HCT116 (cell line): ENCODE measurements at regions not wholly inside any gene's neighbourhood (a gene's known extent, or its start where the extent isn't known, plus 50 kb on each side); places are given as distances from the start of the nearest gene placed in this dataset.

ENCODE experiments used
- CBX3 ChIP-seq: IDR thresholded peaks from 2 replicates; pipeline ENCODE4 v1.6.1; 2012; ENCODE audit warnings: low read depth
- FOSL1 ChIP-seq: IDR thresholded peaks from 2 replicates; pipeline ENCODE4 v1.6.1; 2012; ENCODE audit warnings: low read depth
- JUND ChIP-seq: IDR thresholded peaks from 2 replicates; pipeline ENCODE4 v1.6.1; 2012
- POLR2AphosphoS5 ChIP-seq: IDR thresholded peaks from 2 replicates; pipeline ENCODE4 v1.6.1; 2011; ENCODE audit warnings: mild to moderate bottlenecking, low read depth, low read length, moderate library complexity
- ZFX ChIP-seq: fragments of 450-650 bp; IDR thresholded peaks from 2 replicates; pipeline ENCODE4 v1.6.1; 2017
- TF ChIP-seq, protein P1 (sequence below), 3 experiments: fragments of 200-600 bp in 1 of 3; sonication (generic) in 1 of 3; IDR thresholded peaks in 2 of 3; conservative IDR thresholded peaks in 1 of 3; 2 replicates each; pipeline ENCODE4 v1.5.1; 2012 to 2017; ENCODE audit warnings: low read depth in 2 of 3, low read length in 2 of 3, antibody characterized with exemption in 1 of 3, borderline replicate concordance in 1 of 3, control low read depth in 1 of 3, mild to moderate bottlenecking in 1 of 3, mixed read lengths in 1 of 3, mixed run types in 1 of 3, moderate library complexity in 1 of 3; ENCODE audit not compliant: insufficient read depth in 1 of 3

DNA sequence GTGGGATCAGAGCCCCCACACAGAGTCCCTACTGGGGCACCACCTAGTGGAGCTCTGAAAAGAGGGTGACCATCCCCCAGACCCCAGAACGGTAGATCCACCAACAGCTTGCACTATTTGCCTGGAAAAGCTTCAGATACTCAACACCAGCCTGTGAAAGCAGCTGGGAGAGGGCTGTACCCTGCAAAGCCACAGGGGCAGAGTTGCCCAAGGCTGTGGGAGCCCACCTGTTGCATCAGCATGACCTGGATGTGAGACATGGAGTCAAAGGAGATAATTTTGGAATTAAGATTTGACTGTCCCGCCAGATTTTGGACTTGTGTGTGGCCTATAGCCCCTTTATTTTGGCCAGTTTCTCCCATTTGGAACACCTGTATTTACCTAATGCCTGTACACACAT is 260.4 kb downstream of the TBX18 start:
- TF ChIP-seq, protein P1, sequence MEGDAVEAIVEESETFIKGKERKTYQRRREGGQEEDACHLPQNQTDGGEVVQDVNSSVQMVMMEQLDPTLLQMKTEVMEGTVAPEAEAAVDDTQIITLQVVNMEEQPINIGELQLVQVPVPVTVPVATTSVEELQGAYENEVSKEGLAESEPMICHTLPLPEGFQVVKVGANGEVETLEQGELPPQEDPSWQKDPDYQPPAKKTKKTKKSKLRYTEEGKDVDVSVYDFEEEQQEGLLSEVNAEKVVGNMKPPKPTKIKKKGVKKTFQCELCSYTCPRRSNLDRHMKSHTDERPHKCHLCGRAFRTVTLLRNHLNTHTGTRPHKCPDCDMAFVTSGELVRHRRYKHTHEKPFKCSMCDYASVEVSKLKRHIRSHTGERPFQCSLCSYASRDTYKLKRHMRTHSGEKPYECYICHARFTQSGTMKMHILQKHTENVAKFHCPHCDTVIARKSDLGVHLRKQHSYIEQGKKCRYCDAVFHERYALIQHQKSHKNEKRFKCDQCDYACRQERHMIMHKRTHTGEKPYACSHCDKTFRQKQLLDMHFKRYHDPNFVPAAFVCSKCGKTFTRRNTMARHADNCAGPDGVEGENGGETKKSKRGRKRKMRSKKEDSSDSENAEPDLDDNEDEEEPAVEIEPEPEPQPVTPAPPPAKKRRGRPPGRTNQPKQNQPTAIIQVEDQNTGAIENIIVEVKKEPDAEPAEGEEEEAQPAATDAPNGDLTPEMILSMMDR (IDR thresholded peaks at IDR 0.05 in 2 of 3, conservative IDR thresholded peaks at IDR 0.05 in 1 of 3; ENCODE audit: borderline replicate concordance in 1 of 3, insufficient read depth in 1 of 3, low read depth in 2 of 3, low read length in 2 of 3): no peak
- no peak for TF ChIP-seq JUND
- TF ChIP-seq CBX3: no peak
- no peak for TF ChIP-seq POLR2AphosphoS5
- TF ChIP-seq FOSL1: no peak
- TF ChIP-seq ZFX: no peak
